Endothelial cell of umbilical vein (primary cell): ENCODE measurements at regions not wholly inside any gene's neighbourhood (a gene's known extent, or its start where the extent isn't known, plus 50 kb on each side); places are given as distances from the start of the nearest gene placed in this dataset.

Experiments
- BruUV-seq: library from RNA; stranded (reverse); fragments of 400-500 nt; replicated peaks from 2 replicates; lab custom pipeline; 2021; lab: Mats Ljungman, UMichigan
- CTCF ChIA-PET: fragments of 300-600, 350-600 bp; sonication (Branson Sonifier 250); formaldehyde crosslinking; loops from one replicate; lab custom pipeline; 2021; ENCODE audit warnings: antibody characterized with exemption, inconsistent platforms; lab: Charles Lee
- POLR2A ChIA-PET: fragments of 300-600, 350-600 bp; sonication (Branson Sonifier 250); formaldehyde crosslinking; loops from one replicate; lab custom pipeline; 2021; ENCODE audit warnings: antibody characterized with exemption, inconsistent platforms; lab: Charles Lee
- DNase-seq: peaks from one replicate; pipeline ENCODE4 v3.0.0-alpha.2; 2011; ENCODE audit warnings: low read depth, low spot score
- FAIRE-seq: peaks from 2 replicates; lab custom pipeline; 2011; peaks lifted over from hg19 to GRCh38; lab: Jason Lieb, UNC
- H2AFZ ChIP-seq: 2 replicates; pipeline ENCODE4 v1.6.0; 2012; ENCODE audit warnings: low read depth, low read length, control low read depth, inconsistent platforms
- H3K27ac ChIP-seq: 2 replicates; pipeline ENCODE4 v1.5.1; 2011; ENCODE audit warnings: low read depth, mild to moderate bottlenecking, control low read depth, low read length, moderate library complexity; ENCODE audit not compliant: insufficient read depth
- H3K27me3 ChIP-seq, 2 experiments: 2 replicates each; pipeline versions ENCODE4 v1.6.0 to v1.6.1; 2011; ENCODE audit warnings: low read length in 2 of 2, mixed read lengths in 1 of 2; ENCODE audit not compliant: control insufficient read depth in 2 of 2, insufficient read depth in 2 of 2
- H3K36me3 ChIP-seq, 2 experiments: 2 replicates in 1 of 2; 3 replicates in 1 of 2; pipeline ENCODE4 v1.5.1; 2011; ENCODE audit warnings: low read length in 2 of 2, mild to moderate bottlenecking in 1 of 2, moderate library complexity in 1 of 2; ENCODE audit not compliant: control insufficient read depth in 2 of 2, insufficient read depth in 2 of 2; ENCODE audit errors: extremely low read depth in 1 of 2
- H3K4me1 ChIP-seq: 3 replicates; pipeline ENCODE4 v1.5.1; 2011; ENCODE audit warnings: mild to moderate bottlenecking, low read length; ENCODE audit not compliant: control insufficient read depth, insufficient read depth; ENCODE audit errors: extremely low read depth
- H3K4me2 ChIP-seq: 2 replicates; pipeline ENCODE4 v1.6.1; 2011; ENCODE audit warnings: low read length, control low read depth, mixed read lengths; ENCODE audit not compliant: insufficient read depth
- H3K4me3 ChIP-seq, 3 experiments: fragments of 200-600 bp in 1 of 3; sonication (generic), shearing (Covaris generic) in 1 of 3; replicated peaks in 1 of 3; 2 replicates each; pipeline ENCODE4 v1.5.1; 2011 to 2016; ENCODE audit warnings: control low read depth in 3 of 3, low read length in 3 of 3, mild to moderate bottlenecking in 2 of 3, inconsistent platforms in 1 of 3, low read depth in 1 of 3, moderate library complexity in 1 of 3; ENCODE audit not compliant: insufficient read depth in 1 of 3
- H3K79me2 ChIP-seq: 2 replicates; pipeline ENCODE4 v1.6.0; 2012; ENCODE audit warnings: low read length, inconsistent platforms; ENCODE audit not compliant: control insufficient read depth, insufficient read depth
- H3K9ac ChIP-seq: replicated peaks from 2 replicates; pipeline ENCODE3; 2011; ENCODE audit warnings: low read length, control low read depth; ENCODE audit not compliant: insufficient read depth; ENCODE audit errors: extremely low read depth
- H3K9me1 ChIP-seq: replicated peaks from 3 replicates; pipeline ENCODE4 v1.6.0; 2011; ENCODE audit warnings: mild to moderate bottlenecking, low read length; ENCODE audit not compliant: control insufficient read depth, insufficient read depth; ENCODE audit errors: extremely low read depth
- H3K9me3 ChIP-seq: replicated peaks from 2 replicates; pipeline ENCODE4 v1.5.1; 2012; ENCODE audit warnings: low read length, inconsistent platforms; ENCODE audit not compliant: control insufficient read depth, insufficient read depth
- H4K20me1 ChIP-seq: replicated peaks from 2 replicates; pipeline ENCODE3; 2011; ENCODE audit warnings: mild to moderate bottlenecking, low read length; ENCODE audit not compliant: control insufficient read depth, insufficient read depth; ENCODE audit errors: extremely low read depth
- CTCF ChIP-seq, 2 donors: IDR thresholded peaks; 1 replicate in 1 of 2; 2 replicates in 1 of 2; pipeline ENCODE4 v1.5.1; 2011; ENCODE audit warnings: low read length in 2 of 2, mild to moderate bottlenecking in 2 of 2, moderate library complexity in 2 of 2, control low read depth in 1 of 2, inconsistent platforms in 1 of 2, low read depth in 1 of 2; ENCODE audit not compliant: insufficient read depth in 1 of 2; ENCODE audit errors: extremely low read depth in 1 of 2
- EZH2 ChIP-seq: IDR thresholded peaks from 2 replicates; pipeline ENCODE4 v1.6.1; 2012; ENCODE audit warnings: borderline replicate concordance, low read depth, mild to moderate bottlenecking, moderate library complexity, low read length, inconsistent platforms; ENCODE audit not compliant: severe bottlenecking
- FOS ChIP-seq: IDR thresholded peaks from 2 replicates; pipeline ENCODE4 v1.6.1; 2011; ENCODE audit warnings: mild to moderate bottlenecking, low read length, moderate library complexity, borderline replicate concordance; ENCODE audit not compliant: insufficient read depth
- GATA2 ChIP-seq: IDR thresholded peaks from 2 replicates; pipeline ENCODE4 v1.7.0; 2011; ENCODE audit warnings: low read depth, mild to moderate bottlenecking, moderate library complexity, mixed read lengths, low read length; ENCODE audit not compliant: insufficient read length, insufficient read depth
- JUN ChIP-seq: IDR thresholded peaks from 2 replicates; pipeline ENCODE4 v1.6.1; 2011; ENCODE audit warnings: borderline replicate concordance, low read depth; ENCODE audit not compliant: insufficient read length, insufficient read depth
- MAX ChIP-seq: IDR thresholded peaks from 2 replicates; pipeline ENCODE4 v1.6.1; 2011; ENCODE audit not compliant: insufficient read depth, insufficient read length
- MYC ChIP-seq: IDR thresholded peaks from one replicate; pipeline ENCODE4 v1.6.1; 2011; ENCODE audit warnings: mild to moderate bottlenecking, low read depth, low read length
- POLR2A ChIP-seq: IDR thresholded peaks from 2 replicates; pipeline ENCODE4 v1.6.1; 2012; ENCODE audit warnings: low read depth, mild to moderate bottlenecking, control low read depth, low read length
- POLR2AphosphoS5 ChIP-seq: IDR thresholded peaks from 2 replicates; pipeline ENCODE4 v1.6.1; 2012; ENCODE audit warnings: low read depth, mild to moderate bottlenecking, control low read depth, low read length, moderate library complexity; ENCODE audit not compliant: insufficient read depth
- dilution Hi-C: fragments of 300-500 bp; cut with MboI; formaldehyde crosslinking; loops from one replicate; pipeline ENCODE4 v1.15.0; 2019; ENCODE audit warnings: low sequenced_read_pairs; ENCODE audit not compliant: extremely low pct_ligation_motif_present
- intact Hi-C: fragments of 100-400 bp; cut with micrococcal nuclease; formaldehyde crosslinking; loops from one replicate; pipeline ENCODE4 v1.10.0; 2022

- CTCF ChIA-PET, result no interaction called here
- TF ChIP-seq MYC (no peak), CTCF (IDR thresholded peaks at IDR 0.05; ENCODE audit: extremely low read depth in 1 of 2, insufficient read depth in 1 of 2, low read depth in 1 of 2, low read length in 2 of 2) (no peak), POLR2AphosphoS5 (no peak), EZH2 (no peak), FOS (no peak), POLR2A (no peak), GATA2 (no peak), JUN (no peak), MAX (no peak)
- dilution Hi-C loops, result no loop called here
Observed at GRCh38 chr21:14688936-14689335, 142.8 kb upstream of the SAMSN1 start.

More at GRCh38 chr21:14688936-14689335, 142.8 kb upstream of the SAMSN1 start:
- Histone ChIP-seq H3K9me1 (no peaks in the 10 kb centered on the region), H3K4me1 (no peaks in the 10 kb centered on the region), H3K4me2 (no peak overlapping the region), H3K9ac (no peak overlapping the region), H3K27ac (no peak overlapping the region), H3K4me3 (no peak overlapping the region), H3K79me2 (no peaks in the 10 kb centered on the region), H3K27me3 (no peaks in the 10 kb centered on the region), H3K9me3 (no peaks in the 10 kb centered on the region), H4K20me1 (no peaks in the 10 kb centered on the region), H3K36me3 (no peaks in the 10 kb centered on the region), H2AFZ (no peak overlapping the region)
- POLR2A ChIA-PET, result no interaction called here
- BruUV-seq, result no TSS peak
- intact Hi-C loops, result no loop called here
- FAIRE-seq (no peak), DNase-seq (no peak)
